ENCODE measurements at regions not wholly inside any gene's neighbourhood (a gene's known extent, or its start where the extent isn't known, plus 50 kb on each side); places are given as distances from the start of the nearest gene placed in this dataset.
A peak's percentile ranks its signal among the peaks of the same experiment; 100 is the strongest.
"Not testable (repeated sequence)": the region's sequence is repeated elsewhere in the genome, so short reads cannot be mapped to it uniquely, and the experiment has no call there.

GRCh38 chr11:50298182-50298988 lies 265.7 kb downstream of the OR4C45 start:
- no peak for TF ChIP-seq CTCF (IDR thresholded peaks at IDR 0.05; ENCODE audit: low read depth, low read length, missing control alignments)
- no peak for DNase-seq (ENCODE audit: extremely low read depth, low read depth)
- 0 out of 2 replicates have a peak overlapping the region, but pooled peaks have one; percentile 13 for H3K4me3 ChIP-seq (replicated peaks; ENCODE audit: low read depth, low read length)

- not testable (repeated sequence) for DNase-seq (ENCODE audit: extremely low read depth, low read depth); H3K4me3 ChIP-seq (replicated peaks; ENCODE audit: low read depth, low read length)
Measured at GRCh38 chr11:50330723-50331122, 298.0 kb downstream of the OR4C45 start.

- no peak for TF ChIP-seq CTCF (IDR thresholded peaks at IDR 0.05; ENCODE audit: low read depth, low read length, missing control alignments)
- no peak overlapping the region for H3K4me3 ChIP-seq (replicated peaks; ENCODE audit: low read depth, low read length)
- no peak for DNase-seq (ENCODE audit: extremely low read depth, low read depth)
Measured at GRCh38 chr11:50333861-50334260, 301.2 kb downstream of the OR4C45 start.

- not testable (repeated sequence) for DNase-seq (ENCODE audit: extremely low read depth, low read depth); H3K4me3 ChIP-seq (replicated peaks; ENCODE audit: low read depth, low read length)
Measured at GRCh38 chr11:50337432-50337831, 304.8 kb downstream of the OR4C45 start.

GRCh38 chr11:50348018-50348417 lies 315.3 kb downstream of the OR4C45 start:
- DNase-seq (ENCODE audit: extremely low read depth, low read depth); H3K4me3 ChIP-seq (replicated peaks; ENCODE audit: low read depth, low read length): not testable (repeated sequence)

GRCh38 chr11:50379484-50379883 lies 346.8 kb downstream of the OR4C45 start:
- no peak overlapping the region for H3K4me3 ChIP-seq (replicated peaks; ENCODE audit: low read depth, low read length)
- DNase-seq (ENCODE audit: extremely low read depth, low read depth) = no peak
- TF ChIP-seq CTCF (IDR thresholded peaks at IDR 0.05; ENCODE audit: low read depth, low read length, missing control alignments) = no peak

GRCh38 chr11:50394017-50394416 lies 361.3 kb downstream of the OR4C45 start:
- no peak for TF ChIP-seq CTCF (IDR thresholded peaks at IDR 0.05; ENCODE audit: low read depth, low read length, missing control alignments)
- DNase-seq (ENCODE audit: extremely low read depth, low read depth) = no peak
- H3K4me3 ChIP-seq (replicated peaks; ENCODE audit: low read depth, low read length) = no peak overlapping the region

GRCh38 chr11:50412832-50413231 lies 380.2 kb downstream of the OR4C45 start:
- DNase-seq (ENCODE audit: extremely low read depth, low read depth) = no peak
- TF ChIP-seq CTCF (IDR thresholded peaks at IDR 0.05; ENCODE audit: low read depth, low read length, missing control alignments) = no peak

More at GRCh38 chr11:50412832-50413231, 380.2 kb downstream of the OR4C45 start:
- H3K4me3 ChIP-seq (replicated peaks; ENCODE audit: low read depth, low read length) = no peak overlapping the region
